Neural cell (in vitro differentiated cells): ENCODE measurements at regions not wholly inside any gene's neighbourhood (a gene's known extent, or its start where the extent isn't known, plus 50 kb on each side); places are given as distances from the start of the nearest gene placed in this dataset.
A peak's percentile ranks its signal among the peaks of the same experiment; 100 is the strongest.

Experiments used
- H2AFZ ChIP-seq: fragments of 200-600, 300-800 bp; sonication (generic), shearing (Covaris generic); 2 replicates; pipeline ENCODE4 v1.6.0; 2014; ENCODE audit warnings: low read depth, mild to moderate bottlenecking, antibody characterized with exemption, low read length, moderate library complexity
- H3F3A ChIP-seq: fragments of 200-600 bp; shearing (Covaris generic); 2 replicates; pipeline ENCODE4 v1.6.1; 2016; ENCODE audit warnings: mild to moderate bottlenecking, moderate library complexity, mixed read lengths, antibody characterized with exemption, low read length; ENCODE audit not compliant: insufficient read depth, poor library complexity, severe bottlenecking
- H3K27ac ChIP-seq: fragments of 200-600, 300-800 bp; sonication (generic), shearing (Covaris generic); 2 replicates; pipeline ENCODE4 v1.5.1; 2014; ENCODE audit warnings: mild to moderate bottlenecking, low read length, moderate library complexity
- H3K27me3 ChIP-seq: fragments of 300-800, 200-600 bp; sonication (generic), shearing (Covaris generic); 2 replicates; pipeline ENCODE4 v1.6.0; 2014; ENCODE audit warnings: mild to moderate bottlenecking, low read depth, low read length, moderate library complexity; ENCODE audit not compliant: insufficient read depth
- H3K36me3 ChIP-seq: fragments of 300-800, 200-600 bp; sonication (generic), shearing (Covaris generic); 2 replicates; pipeline ENCODE4 v1.5.1; 2014; ENCODE audit warnings: mild to moderate bottlenecking, antibody characterized with exemption, low read length, moderate library complexity; ENCODE audit not compliant: insufficient read depth
- H3K4me2 ChIP-seq: fragments of 300-800, 200-600 bp; sonication (generic), shearing (Covaris generic); 2 replicates; pipeline ENCODE4 v1.6.0; 2014; ENCODE audit warnings: mild to moderate bottlenecking, low read length
- H3K4me3 ChIP-seq: fragments of 300-800, 200-600 bp; sonication (generic), shearing (Covaris generic); 2 replicates; pipeline ENCODE4 v1.5.1; 2014; ENCODE audit warnings: mild to moderate bottlenecking, low read length, moderate library complexity
- H3K79me2 ChIP-seq: fragments of 200-600 bp; shearing (Covaris generic); replicated peaks from 2 replicates; pipeline ENCODE4 v1.6.0; 2014; ENCODE audit warnings: mild to moderate bottlenecking, low read length, moderate library complexity; ENCODE audit not compliant: insufficient read depth
- H3K9ac ChIP-seq: fragments of 300-800, 200-600 bp; sonication (generic), shearing (Covaris generic); 2 replicates; pipeline ENCODE4 v1.6.1; 2016; ENCODE audit warnings: mild to moderate bottlenecking, low read length, mixed read lengths
- H3K9me2 ChIP-seq: fragments of 200-600 bp; shearing (Covaris generic); 2 replicates; pipeline ENCODE4 v1.6.1; 2016; ENCODE audit warnings: mild to moderate bottlenecking, low read length, mixed read lengths; ENCODE audit not compliant: insufficient read depth
- H3K9me3 ChIP-seq: fragments of 200-600, 300-800 bp; sonication (generic), shearing (Covaris generic); 2 replicates; pipeline ENCODE4 v1.6.1; 2016; ENCODE audit warnings: mild to moderate bottlenecking, mixed run types, low read length, moderate library complexity, mixed read lengths
- H4K20me1 ChIP-seq: fragments of 200-600 bp; shearing (Covaris generic); 2 replicates; pipeline ENCODE4 v1.6.1; 2016; ENCODE audit warnings: mild to moderate bottlenecking, mixed run types; ENCODE audit not compliant: insufficient read depth
- EP300 ChIP-seq: fragments of 450-650 bp; conservative IDR thresholded peaks from 2 replicates; pipeline ENCODE4 v1.6.1; 2014; ENCODE audit warnings: antibody characterized with exemption, mild to moderate bottlenecking, moderate library complexity; ENCODE audit not compliant: poor library complexity, severe bottlenecking
- MXI1 ChIP-seq: fragments of 450-650 bp; conservative IDR thresholded peaks from 2 replicates; pipeline ENCODE4 v1.6.1; 2014; ENCODE audit warnings: antibody characterized with exemption, mild to moderate bottlenecking; ENCODE audit not compliant: poor library complexity, severe bottlenecking
- SMC3 ChIP-seq: fragments of 450-650 bp; conservative IDR thresholded peaks from 2 replicates; pipeline ENCODE4 v1.6.1; 2014; ENCODE audit warnings: antibody characterized with exemption, mild to moderate bottlenecking, moderate library complexity; ENCODE audit not compliant: poor library complexity
- TF ChIP-seq, protein P1 (sequence below): IDR thresholded peaks from 2 replicates; pipeline ENCODE4 v1.6.1; 2012; ENCODE audit warnings: borderline replicate concordance
- TF ChIP-seq, protein P2 (sequence below): fragments of 450-650 bp; IDR thresholded peaks from 2 replicates; pipeline ENCODE4 v1.5.1; 2014; ENCODE audit warnings: antibody characterized with exemption, mild to moderate bottlenecking, moderate library complexity; ENCODE audit not compliant: poor library complexity, severe bottlenecking

DNA sequence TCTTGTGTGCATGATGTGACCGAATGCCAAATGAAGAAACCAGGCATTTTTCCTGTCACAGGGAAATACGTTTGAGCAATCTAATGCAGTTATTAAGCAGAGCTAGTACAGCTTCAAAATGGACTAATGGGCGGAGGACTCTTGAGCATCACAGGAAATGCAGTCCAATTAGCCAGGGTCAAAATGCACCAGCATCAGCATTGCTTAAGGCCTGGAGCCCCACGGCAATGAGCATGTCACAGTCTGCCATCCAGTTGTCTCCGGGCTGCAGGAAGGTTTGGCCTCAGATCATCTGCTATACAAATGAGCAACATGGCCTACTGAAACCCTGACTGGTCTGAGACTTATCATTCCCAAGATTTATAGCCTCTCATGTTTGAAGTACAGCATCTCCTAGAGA lies 652.1 kb upstream of the SLC35B3 start:
- Histone ChIP-seq H3K4me2 (no peak overlapping the region), H3K36me3 (no peaks in the 10 kb centered on the region), H3K9me3 (no peaks in the 10 kb centered on the region), H3K79me2 (no peaks in the 10 kb centered on the region), H3K4me3 (no peak overlapping the region), H3K27ac (peak overlapping the region; percentile 38), H3K9ac (no peak overlapping the region), H3K27me3 (peaks cover 21% of the 10 kb centered on the region), H4K20me1 (no peaks in the 10 kb centered on the region), H2AFZ (no peak overlapping the region), H3K9me2 (no peaks in the 10 kb centered on the region), H3F3A (no peaks in the 10 kb centered on the region)
- TF ChIP-seq SMC3 (no peak), EP300 (peak; percentile 59)

DNA sequence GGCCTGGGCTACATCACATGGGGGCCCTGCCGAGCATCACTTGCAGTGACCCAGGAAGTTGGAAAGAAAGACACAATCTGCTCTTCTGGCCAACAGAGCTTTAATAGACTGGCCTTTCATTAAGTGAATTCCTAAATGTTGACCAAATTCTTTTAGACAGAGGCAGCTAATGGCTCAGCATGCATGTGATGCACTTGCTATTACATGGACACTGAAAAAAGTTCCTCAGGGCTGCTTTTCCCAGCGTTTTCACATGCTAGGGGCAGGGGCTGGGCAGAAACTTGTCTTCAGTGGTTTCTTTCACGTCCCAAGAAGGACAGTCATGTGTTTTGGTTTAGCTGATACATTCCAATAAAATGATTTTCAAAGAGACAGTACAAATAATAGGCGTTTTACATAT lies 651.0 kb upstream of the SLC35B3 start:
- Histone ChIP-seq H4K20me1 (no peaks in the 10 kb centered on the region), H3K36me3 (no peaks in the 10 kb centered on the region), H2AFZ (no peak overlapping the region), H3K4me2 (no peak overlapping the region), H3K9me3 (no peaks in the 10 kb centered on the region), H3K27me3 (peaks cover 10% of the 10 kb centered on the region), H3F3A (no peaks in the 10 kb centered on the region), H3K79me2 (no peaks in the 10 kb centered on the region), H3K9me2 (no peaks in the 10 kb centered on the region), H3K9ac (no peak overlapping the region), H3K4me3 (no peak overlapping the region), H3K27ac (no peak overlapping the region)
- TF ChIP-seq, protein P1, sequence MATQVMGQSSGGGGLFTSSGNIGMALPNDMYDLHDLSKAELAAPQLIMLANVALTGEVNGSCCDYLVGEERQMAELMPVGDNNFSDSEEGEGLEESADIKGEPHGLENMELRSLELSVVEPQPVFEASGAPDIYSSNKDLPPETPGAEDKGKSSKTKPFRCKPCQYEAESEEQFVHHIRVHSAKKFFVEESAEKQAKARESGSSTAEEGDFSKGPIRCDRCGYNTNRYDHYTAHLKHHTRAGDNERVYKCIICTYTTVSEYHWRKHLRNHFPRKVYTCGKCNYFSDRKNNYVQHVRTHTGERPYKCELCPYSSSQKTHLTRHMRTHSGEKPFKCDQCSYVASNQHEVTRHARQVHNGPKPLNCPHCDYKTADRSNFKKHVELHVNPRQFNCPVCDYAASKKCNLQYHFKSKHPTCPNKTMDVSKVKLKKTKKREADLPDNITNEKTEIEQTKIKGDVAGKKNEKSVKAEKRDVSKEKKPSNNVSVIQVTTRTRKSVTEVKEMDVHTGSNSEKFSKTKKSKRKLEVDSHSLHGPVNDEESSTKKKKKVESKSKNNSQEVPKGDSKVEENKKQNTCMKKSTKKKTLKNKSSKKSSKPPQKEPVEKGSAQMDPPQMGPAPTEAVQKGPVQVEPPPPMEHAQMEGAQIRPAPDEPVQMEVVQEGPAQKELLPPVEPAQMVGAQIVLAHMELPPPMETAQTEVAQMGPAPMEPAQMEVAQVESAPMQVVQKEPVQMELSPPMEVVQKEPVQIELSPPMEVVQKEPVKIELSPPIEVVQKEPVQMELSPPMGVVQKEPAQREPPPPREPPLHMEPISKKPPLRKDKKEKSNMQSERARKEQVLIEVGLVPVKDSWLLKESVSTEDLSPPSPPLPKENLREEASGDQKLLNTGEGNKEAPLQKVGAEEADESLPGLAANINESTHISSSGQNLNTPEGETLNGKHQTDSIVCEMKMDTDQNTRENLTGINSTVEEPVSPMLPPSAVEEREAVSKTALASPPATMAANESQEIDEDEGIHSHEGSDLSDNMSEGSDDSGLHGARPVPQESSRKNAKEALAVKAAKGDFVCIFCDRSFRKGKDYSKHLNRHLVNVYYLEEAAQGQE: no peak

DNA sequence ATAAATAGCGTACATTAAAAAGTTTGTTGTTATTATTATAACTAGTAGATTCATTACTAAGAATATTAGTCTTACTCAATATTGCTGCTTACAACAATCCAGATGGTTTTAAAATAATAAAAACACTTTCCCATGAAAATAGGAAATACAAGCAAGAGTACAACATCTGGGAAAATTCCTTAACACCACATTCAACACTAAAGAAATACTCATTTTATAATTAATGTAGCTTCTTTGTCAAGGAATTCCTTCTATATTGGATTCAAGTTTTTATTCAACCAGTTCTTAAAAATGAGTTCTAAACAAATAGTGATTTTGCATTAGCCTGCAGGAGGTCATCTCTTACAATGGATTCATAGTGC lies 650.3 kb upstream of the SLC35B3 start:
- no peak overlapping the region for H3K4me2 ChIP-seq
- no peaks in the 10 kb centered on the region for H3K79me2 ChIP-seq
- peaks cover 6% of the 10 kb centered on the region for H3K27me3 ChIP-seq
- no peak overlapping the region for H3K4me3 ChIP-seq
- no peak overlapping the region for H3K9ac ChIP-seq
- H3K9me3 ChIP-seq: no peaks in the 10 kb centered on the region
- H4K20me1 ChIP-seq: no peaks in the 10 kb centered on the region
- no peak overlapping the region for H3K27ac ChIP-seq
- H2AFZ ChIP-seq: no peak overlapping the region
- no peaks in the 10 kb centered on the region for H3K9me2 ChIP-seq
- H3F3A ChIP-seq: no peaks in the 10 kb centered on the region
- no peak for TF ChIP-seq MXI1
- TF ChIP-seq, protein P2, sequence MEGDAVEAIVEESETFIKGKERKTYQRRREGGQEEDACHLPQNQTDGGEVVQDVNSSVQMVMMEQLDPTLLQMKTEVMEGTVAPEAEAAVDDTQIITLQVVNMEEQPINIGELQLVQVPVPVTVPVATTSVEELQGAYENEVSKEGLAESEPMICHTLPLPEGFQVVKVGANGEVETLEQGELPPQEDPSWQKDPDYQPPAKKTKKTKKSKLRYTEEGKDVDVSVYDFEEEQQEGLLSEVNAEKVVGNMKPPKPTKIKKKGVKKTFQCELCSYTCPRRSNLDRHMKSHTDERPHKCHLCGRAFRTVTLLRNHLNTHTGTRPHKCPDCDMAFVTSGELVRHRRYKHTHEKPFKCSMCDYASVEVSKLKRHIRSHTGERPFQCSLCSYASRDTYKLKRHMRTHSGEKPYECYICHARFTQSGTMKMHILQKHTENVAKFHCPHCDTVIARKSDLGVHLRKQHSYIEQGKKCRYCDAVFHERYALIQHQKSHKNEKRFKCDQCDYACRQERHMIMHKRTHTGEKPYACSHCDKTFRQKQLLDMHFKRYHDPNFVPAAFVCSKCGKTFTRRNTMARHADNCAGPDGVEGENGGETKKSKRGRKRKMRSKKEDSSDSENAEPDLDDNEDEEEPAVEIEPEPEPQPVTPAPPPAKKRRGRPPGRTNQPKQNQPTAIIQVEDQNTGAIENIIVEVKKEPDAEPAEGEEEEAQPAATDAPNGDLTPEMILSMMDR: no peak
- H3K36me3 ChIP-seq: no peaks in the 10 kb centered on the region
